Amniotic stem cell (primary cell): ENCODE measurements at regions not wholly inside any gene's neighbourhood (a gene's known extent, or its start where the extent isn't known, plus 50 kb on each side); places are given as distances from the start of the nearest gene placed in this dataset.
"Not testable (repeated sequence)": the region's sequence is repeated elsewhere in the genome, so short reads cannot be mapped to it uniquely, and the experiment has no call there.

Experiments used
- DNase-seq: peaks from one replicate; lab custom pipeline; 2025; lab: John Stamatoyannopoulos, UW

DNA sequence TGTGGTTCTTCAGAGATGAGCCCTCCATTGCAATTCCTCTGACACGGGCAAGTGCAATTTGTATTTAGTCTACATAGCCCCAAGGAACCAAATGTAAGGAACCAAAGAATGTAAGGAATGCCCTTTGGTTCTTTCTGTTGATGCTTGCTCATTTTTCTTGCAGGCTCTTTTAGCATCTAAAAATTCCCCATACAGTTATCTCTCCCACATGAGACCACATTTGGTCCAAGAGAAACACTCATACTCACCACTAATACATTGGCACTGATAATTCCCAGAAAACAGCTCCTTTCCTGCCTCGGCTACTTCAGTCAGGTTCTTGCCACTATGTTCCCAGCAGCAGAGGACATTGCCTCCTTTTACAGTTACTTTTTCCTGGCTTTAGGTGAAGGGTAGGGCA is 332.6 kb downstream of the AEBP2 start:
- DNase-seq = peak; percentile 58

DNA sequence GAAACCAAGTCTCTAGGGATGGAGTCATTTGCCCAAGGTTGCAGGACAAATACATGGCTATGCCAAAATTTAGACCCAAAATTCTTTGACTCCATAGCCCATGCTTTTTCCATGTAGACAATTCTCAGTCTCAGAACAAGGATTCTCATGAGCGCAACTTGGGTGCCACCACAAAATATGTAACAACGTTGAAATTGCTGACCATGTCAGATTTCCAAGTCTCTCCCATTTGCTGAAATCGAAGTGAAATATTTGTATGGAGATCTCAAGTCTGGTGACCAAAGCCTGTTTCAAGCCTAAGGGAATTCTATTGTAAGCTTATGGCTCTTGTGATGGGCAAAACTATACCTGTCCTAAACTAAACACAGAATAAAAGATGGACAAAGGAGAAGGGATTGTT is 333.5 kb downstream of the AEBP2 start:
- no peak for DNase-seq

DNA sequence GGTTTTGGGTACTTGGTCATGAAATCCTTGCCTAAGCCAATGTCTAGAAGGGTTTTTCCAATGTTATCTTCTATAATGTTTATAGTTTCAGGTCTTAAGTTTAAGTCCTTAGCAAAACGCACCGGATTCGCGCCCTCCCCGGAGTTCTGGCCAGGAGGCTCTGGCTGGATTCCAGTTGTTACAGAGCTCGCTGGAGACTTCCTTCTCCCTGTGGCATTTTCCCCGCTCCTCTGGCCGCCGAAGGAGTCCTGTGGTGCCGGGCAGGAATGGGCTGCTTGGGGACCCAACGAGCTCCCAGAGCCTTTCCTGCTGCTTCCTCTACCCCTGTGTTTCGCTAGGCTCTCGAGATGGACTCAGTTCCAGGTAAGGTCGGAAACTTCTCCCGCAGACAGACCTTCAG is 335.9 kb downstream of the AEBP2 start:
- DNase-seq = no peak

DNA sequence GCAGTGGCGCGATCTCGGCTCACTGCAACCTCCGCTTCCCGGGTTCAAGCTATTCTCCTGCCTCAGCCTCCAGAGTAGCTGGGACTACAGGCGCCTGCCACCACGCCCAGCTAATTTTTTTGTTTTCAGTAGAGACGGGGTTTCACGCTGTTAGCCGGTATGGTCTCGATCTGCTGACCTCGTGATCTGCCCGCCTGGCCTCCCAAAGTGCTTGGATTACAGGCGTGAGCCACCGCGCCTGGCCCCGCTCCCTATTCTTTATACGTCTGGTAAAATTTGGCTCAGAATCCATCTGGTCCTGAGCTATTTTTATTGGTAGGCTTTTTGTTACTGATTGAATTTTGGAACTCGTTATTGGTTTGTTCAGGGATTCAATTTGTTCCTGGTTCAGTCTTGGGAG is 336.7 kb downstream of the AEBP2 start:
- DNase-seq = not testable (repeated sequence)

DNA sequence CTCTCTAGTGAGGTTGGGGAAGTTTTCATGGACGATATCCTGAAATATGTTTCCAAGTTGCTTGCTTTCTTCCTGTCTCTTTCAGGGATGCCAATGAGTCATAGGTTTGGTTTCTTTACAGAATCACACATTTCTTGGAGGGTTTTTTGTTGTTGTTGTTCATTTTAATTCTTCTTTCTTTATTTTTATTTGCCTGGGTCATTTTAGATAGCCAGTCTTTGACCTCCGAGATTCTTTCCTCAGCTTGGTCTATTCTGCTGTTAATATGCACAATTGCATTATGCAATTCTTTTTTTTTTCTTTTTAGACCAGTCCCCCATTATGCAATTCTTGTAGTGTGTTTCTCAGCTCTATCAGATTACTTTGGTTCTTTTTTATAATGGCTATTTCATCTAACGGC is 338.9 kb downstream of the AEBP2 start:
- DNase-seq = no peak

DNA sequence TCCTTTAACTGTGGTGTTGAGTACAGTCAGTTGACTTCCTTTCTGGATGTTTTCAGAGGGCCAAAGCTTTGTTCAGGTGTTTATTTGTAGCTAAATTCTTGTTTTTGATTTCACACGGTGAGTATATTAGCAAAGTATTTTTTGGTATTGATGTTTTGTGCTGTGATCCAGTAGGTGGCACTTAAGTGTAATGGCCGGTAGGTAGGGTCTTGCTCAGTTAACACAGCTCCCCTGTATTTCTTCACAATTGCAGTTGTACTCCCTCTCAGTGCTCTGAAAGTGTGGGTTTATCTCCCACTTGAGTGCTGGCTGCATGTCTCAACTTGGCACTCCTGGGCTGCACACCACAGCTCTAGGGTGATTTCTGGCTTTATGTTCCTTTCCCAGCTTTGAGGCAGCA is 339.5 kb downstream of the AEBP2 start:
- DNase-seq = no peak

DNA sequence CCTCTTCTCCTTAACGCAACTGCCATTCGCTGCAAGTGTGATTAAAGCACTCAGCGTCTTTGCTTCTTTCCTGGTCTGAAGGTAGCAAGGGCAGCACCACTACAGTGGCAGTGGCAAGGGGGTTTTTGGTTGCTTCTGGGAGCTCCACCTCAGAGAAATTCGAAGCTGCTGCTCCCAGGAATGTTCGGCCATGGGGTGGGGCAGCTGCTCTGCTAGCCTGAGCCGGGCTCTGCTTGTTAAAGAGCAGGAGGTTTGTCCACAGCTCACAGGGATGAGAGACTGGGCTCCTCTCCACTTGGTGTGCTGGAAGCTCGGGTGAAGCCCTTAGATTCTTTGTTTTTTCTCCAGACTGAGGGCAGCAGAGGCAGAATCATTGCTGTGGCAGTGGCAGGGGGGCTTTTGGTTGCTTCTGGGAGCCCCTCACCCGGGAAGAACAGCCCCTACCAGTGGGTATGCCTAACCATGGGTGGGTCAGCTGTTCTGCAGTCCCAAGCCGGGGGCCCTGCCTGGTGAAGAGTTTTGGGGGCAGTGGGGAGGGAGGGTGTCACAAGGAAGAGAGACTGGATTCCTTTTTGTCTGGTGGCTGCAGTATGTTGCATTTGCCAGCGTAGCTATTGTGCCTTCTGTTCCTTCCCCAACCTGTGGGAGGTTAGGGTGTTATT is 340.2 kb downstream of the AEBP2 start:
- no peak for DNase-seq

DNA sequence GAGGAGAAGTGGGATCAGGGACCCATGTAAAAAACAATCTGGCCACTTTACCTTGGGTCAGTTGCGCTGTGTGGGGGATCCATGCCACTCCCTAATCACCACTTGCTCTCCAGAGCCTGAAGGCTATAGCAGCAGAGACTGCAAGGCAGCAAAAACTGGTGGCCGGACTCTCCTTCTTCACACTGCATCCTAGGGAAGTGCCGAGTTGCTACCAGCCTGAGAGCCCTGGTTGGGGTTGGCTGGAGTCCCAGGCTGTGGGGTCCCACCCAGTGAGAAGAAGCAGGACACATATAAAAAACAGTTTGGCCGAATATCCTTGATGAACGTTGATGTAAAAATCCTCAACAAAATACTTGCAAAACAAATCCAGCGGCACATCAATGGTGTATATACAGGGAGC is 341.2 kb downstream of the AEBP2 start:
- DNase-seq = no peak

DNA sequence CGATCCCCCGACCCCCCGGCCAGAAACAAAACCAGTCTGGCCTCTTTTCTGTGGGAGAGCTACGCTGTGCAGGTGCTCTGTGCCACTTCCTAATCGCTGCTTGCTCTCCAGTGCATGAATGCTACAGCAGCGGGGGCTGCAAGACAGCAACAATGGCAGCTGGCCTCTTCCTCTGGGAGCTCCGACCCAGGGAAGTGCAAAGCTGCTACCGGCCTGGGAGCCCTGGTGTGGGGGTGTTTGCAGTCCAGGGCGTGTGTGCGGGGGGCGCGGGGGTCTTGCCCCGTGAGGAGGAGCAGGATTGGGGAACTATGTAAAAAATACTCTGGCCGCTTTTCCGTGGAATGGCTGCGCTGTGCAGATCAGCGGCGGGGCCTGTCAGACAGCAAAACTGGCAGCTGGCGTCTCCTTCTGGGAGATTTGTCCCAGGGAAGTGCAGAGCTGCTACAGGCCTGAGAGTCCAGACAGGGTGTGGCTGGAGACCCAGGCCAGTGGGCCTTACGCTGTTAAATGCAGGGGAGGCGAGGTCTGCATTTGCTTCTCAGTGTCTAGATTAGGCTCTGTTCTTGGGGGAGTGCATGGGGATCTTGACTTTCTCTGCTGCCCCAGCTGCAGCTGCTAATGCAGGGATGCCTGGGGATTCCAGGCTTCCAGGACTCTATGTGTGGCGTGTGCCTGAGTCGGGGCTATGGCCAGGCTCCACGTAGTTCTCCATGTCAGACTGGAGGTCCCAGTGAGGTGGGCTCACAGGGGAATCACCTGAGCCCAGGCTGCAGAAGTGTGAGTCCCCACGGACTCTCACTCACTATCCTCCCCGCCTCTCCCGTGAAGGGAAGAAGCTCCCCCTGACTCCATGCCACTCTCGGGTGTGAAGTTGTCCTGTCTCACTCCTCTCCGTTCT is 344.5 kb downstream of the AEBP2 start:
- DNase-seq = no peak

DNA sequence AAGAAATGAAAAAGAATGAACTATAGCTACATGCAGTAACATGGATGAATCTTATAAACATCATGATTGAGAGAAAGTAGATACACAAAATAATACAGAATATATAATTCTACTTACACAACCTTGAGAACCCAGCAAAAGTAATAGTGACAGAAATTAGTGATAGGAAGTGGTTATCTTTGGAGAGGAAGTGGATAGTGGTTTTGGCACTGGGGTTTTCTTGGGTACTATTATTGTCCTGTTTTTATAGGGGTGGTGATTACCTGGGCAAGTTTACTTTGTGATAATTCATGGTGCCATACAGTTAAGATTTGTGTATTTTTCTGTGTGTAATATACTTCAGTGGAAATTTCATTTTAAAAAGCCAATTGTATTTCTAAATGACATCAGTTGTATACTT is 352.7 kb downstream of the AEBP2 start:
- DNase-seq = no peak

DNA sequence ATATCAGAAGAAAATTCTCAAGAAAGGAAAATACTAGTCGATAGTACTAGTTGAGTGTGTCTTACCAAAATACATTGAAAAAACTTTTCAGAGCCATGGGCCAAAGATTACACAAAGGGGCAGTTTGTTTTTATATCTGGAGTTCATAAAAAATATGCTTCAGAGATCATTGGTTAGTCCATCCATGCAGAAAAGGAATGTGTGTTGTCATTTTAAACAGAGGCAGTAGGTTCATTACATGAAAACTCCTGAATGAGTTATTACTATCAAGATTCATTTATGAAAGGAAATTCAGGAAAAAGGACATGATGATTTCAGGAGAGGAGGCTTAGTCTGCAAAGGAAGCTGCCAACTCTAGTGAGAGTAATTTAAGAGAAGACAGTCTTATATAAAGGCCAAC is 354.8 kb downstream of the AEBP2 start:
- no peak for DNase-seq

DNA sequence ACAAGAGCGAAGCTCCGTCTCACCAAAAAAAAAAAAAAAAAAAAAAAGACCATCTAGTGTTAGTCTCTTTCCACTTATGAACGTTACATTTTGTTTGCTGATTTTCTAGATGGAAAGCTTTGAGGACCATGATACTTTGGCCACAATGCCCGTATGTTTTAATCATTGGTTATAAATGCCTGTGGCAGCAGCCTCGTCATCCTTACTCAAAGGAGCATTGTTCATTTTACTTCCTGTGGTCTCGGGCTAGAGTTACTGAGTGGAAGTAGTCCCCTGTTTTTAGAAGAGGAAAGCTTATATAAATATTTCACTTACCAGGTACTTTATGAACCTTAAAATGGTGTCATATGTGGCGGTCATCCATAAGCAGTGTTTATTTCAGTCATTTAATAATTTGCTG is 359.9 kb downstream of the AEBP2 start:
- DNase-seq = no peak

DNA sequence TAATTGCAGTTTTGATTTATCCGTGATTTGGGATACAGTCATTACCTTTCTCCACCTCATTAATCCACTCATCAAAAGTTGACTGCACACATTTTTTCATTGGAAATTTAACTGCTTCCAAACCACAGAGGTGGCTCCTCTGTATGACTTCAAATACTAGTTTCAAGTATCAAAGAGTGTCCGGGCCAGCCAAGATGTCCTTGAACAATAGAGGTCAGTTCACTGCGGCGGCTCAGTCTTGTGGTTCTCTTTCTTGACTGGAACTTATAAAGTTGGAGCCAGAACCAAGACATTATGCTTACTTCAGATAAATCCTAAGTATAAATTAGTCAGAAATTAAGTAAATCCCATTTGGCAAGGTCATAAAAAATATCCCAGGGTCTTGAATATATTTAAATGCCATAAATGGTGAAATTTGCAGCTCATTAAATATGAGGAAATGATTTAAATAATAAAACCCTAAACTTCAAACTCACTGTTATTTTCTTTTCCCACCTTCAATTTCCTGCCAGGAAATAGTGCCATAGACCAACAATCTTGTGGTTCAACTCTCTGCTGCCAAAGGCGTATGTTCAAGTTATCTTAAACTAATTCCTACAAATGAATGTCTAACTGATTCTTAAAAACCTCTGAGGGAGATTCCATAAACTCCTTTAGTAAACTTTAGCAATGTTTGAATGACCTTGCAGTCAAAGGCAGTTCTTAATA is 360.8 kb downstream of the AEBP2 start:
- DNase-seq = no peak

DNA sequence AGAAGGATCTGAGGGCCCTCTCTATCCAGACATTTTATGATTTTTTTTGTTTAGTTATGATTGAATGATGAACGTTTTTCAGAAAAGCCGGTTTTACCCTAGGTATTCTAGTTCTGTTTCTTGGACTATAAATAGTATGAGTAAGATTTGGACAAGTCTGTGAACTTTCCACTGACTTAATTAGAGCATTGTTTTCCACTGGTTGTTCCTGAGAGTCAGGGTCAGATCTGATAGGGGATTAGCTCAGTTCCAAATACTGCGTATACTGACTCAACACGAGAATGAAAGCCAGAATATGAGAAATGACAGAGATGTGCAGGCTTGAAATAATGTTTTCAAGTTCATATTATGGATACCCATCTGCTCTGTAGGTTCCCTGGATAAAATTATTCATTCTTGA is 361.6 kb downstream of the AEBP2 start:
- DNase-seq = no peak

DNA sequence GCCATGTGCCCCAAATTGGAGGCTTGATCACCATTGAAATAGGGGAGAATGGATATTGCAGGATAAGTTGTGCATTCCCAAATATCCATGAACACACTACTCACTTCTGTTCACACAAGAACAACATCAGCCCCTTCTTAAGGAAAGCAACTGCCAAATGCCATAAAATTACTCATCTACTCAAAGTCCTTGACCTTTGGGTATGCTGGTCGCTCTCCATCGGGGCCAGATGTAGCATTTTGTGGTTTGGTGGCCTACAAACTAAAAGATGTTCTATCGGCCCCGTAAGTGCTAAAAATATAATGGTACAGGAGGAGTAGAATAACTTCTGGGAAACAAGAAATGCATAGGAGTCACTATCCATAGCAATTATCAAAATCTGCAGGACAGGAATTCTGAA is 362.6 kb downstream of the AEBP2 start:
- no peak for DNase-seq

DNA sequence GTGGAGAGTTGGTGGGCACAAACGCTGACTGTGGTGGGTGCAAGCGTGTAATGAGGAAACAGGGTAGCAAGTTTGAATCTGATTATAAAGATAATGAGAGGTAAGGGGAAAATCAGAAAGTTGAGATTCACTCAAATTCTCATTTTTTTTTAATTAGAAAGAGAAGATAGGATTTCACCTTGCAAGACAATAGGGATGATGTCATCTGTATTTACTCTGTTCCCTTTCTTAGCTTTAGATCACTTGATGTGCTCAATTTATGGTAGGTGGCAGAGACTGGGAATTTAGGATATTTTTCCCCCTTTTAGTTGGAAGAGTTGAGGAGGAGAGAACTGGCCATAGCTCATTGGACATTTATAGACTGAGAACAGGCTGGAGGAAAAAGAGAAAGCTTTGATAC is 363.6 kb downstream of the AEBP2 start:
- DNase-seq = no peak

DNA sequence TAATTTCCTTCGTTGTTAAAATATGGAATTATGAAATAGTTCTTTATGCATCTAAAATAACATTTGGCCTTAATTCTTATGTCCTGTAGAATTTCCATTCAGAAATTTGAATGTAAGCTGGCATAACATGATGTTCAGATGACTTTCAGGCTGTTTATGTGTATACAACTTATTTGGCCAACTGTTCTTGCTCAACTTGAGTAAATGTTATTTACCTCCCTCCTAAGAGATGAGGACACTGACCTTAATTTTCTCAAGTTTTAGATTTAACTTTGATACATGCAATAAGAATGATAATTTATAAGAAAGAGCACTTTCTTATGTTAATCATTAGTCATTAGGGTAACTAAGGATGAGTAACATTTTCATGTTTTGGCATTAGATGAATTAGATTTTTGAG is 365.4 kb downstream of the AEBP2 start:
- no peak for DNase-seq

DNA sequence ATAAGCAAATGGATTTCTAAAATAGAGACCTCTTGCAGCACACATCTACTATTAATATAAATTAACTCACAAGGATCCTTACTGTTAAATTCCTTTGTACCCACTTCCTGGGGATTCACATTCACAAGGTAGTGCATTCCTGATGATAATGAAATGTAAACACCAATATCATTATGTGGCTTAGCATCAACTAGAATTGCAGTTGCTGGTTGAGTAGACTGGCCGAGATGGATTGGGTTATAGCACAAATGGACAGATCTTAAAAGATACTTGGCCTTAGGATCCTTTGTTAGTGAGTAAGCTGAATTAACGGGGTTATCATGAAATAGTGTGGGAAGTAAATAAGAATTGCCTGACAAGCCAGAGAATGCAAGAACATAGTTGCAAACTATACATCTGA is 369.1 kb downstream of the AEBP2 start:
- DNase-seq = no peak

DNA sequence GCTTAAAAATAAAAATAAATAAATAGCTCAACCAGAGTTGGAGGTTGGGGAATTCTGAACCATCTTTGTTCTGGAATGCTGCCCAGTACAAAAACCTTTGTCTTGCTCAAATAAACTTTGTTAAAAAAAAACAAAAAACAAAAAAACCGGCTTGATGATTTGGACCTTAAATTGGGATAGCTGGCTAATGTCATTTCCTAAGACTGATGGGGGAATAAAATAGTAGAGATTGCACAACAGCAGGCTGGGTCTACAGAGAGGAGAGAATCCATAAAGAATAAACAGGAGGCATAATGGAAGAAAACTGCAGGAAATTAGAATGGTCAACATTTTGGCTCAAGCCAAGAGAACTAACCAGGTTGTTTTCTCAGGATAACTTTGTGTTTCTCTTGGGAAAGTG is 370.9 kb downstream of the AEBP2 start:
- no peak for DNase-seq

DNA sequence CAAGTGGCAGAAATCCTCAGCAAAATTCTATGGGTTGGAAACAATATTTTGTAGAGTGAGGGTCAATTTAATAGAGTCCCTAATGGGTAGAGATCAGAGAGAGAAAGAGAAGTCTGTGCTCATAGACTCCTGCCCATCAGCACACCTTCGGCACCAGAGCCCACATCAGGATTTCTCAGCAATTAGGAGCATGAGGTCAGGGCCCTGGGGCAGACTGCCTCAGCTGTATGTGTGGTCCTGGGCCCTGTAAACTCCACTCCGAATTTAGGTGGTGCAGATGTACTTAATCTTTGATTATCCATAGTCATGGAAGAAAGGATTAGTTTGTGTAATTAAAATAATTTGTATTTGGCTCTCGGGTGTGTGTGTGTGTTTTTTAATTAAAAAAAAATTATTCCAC is 372.6 kb downstream of the AEBP2 start:
- no peak for DNase-seq

DNA sequence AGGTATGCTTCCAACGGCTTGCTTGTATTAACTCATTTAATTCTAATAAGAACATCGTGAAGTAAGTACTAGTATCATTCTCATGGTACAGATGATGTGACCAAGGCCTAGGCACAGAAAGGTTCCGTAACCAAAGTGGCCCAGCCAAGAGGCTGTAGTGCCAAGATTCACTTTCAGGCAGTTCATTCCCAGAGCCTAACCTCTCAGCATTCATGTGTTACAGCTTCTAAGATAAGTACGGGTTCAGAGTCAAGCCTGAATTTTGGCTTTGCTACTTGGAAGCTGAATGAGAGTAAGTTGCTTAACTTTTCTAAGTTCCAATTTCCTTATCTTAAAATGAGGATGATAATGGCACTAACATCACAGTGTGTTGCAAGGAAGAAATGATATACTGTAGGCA is 379.9 kb downstream of the AEBP2 start:
- DNase-seq = no peak

DNA sequence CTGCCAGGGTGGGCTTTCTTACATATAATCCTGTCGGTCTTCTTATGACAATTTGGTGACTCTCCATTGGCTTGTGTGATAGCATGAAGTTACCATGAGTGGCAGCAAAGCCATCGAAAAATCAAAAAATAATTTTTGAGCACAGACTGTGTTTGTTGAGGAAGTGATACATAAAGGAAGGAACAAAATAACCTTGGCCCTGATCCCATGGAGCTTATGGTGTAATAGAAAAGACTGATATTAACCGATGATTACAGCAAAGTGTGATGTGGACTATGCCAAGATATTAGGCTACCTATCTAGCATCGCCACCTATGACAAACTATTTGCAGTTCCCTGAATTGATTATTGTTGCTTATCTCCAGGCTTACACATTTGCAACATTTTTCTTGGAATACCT is 383.2 kb downstream of the AEBP2 start:
- DNase-seq = no peak

DNA sequence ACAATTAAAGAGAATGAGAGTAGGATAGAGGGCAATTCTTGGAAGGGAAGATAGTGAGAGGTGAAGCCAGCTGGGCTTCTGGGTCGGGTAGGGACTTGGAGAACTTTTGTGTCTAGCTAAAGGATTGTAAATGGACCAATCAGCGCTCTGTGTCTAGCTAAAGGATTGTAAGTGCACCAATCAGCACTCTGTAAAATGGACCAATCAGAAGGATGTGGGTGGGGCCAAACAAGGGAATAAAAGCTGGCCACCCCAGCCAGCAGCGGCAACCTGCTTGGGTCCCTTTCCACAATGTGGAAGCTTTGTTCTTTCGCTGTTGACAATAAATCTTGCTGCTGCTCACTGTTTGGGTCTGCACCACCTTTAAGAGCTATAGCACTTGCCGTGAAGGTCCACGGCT is 384.0 kb downstream of the AEBP2 start:
- not testable (repeated sequence) for DNase-seq
